ENCODE measurements at regions not wholly inside any gene's neighbourhood (a gene's known extent, or its start where the extent isn't known, plus 50 kb on each side); places are given as distances from the start of the nearest gene placed in this dataset.

- TF ChIP-seq POLR2AphosphoS5 (IDR thresholded peaks at IDR 0.05; ENCODE audit: insufficient read depth in 1 of 2, low read depth in 1 of 2) (no peak), CTCF (IDR thresholded peaks at IDR 0.05) (no peak), POLR2A (IDR thresholded peaks at IDR 0.05) (no peak)
- no peaks in the 10 kb centered on the region for H3K27me3 ChIP-seq
- no peak overlapping the region for H3K27ac ChIP-seq
- intact Hi-C loops (cut with DNase I), result no loop called here
- H3K9me3 ChIP-seq, result no peaks in the 10 kb centered on the region
- H3K4me3 ChIP-seq, result no peak overlapping the region
- no peak for DNase-seq (ENCODE audit: extremely low spot score in 2 of 2)
- no peaks in the 10 kb centered on the region for H3K36me3 ChIP-seq
- no peaks in the 10 kb centered on the region for H3K4me1 ChIP-seq
These were observed 1780.5 kb downstream of the LRRC4C start for GRCh38 chr11:39678996-39679395.

- H3K4me3 ChIP-seq, result no peak overlapping the region
- no peaks in the 10 kb centered on the region for H3K9me3 ChIP-seq
- intact Hi-C loops (cut with DNase I), result no loop called here
- H3K4me1 ChIP-seq, result no peaks in the 10 kb centered on the region
- H3K27ac ChIP-seq, result no peak overlapping the region
- TF ChIP-seq CTCF (IDR thresholded peaks at IDR 0.05) (no peak), POLR2A (IDR thresholded peaks at IDR 0.05) (no peak), POLR2AphosphoS5 (IDR thresholded peaks at IDR 0.05; ENCODE audit: insufficient read depth in 1 of 2, low read depth in 1 of 2) (no peak)
- H3K36me3 ChIP-seq, result no peaks in the 10 kb centered on the region
- no peaks in the 10 kb centered on the region for H3K27me3 ChIP-seq
- DNase-seq (ENCODE audit: extremely low spot score in 2 of 2), result no peak
These were observed 1784.3 kb downstream of the LRRC4C start for GRCh38 chr11:39675171-39675570.

- DNase-seq (ENCODE audit: extremely low spot score in 2 of 2), result no peak
- no peaks in the 10 kb centered on the region for H3K36me3 ChIP-seq
- intact Hi-C loops (cut with DNase I), result no loop called here
- H3K4me1 ChIP-seq, result no peaks in the 10 kb centered on the region
- no peak overlapping the region for H3K4me3 ChIP-seq
- TF ChIP-seq CTCF (IDR thresholded peaks at IDR 0.05) (no peak), POLR2AphosphoS5 (IDR thresholded peaks at IDR 0.05; ENCODE audit: insufficient read depth in 1 of 2, low read depth in 1 of 2) (no peak), POLR2A (IDR thresholded peaks at IDR 0.05) (no peak)
- H3K27me3 ChIP-seq, result no peaks in the 10 kb centered on the region
- no peak overlapping the region for H3K27ac ChIP-seq
- no peaks in the 10 kb centered on the region for H3K9me3 ChIP-seq
These were observed 1784.7 kb downstream of the LRRC4C start for GRCh38 chr11:39674761-39675160.

- no peak for DNase-seq (ENCODE audit: extremely low spot score in 2 of 2)
- H3K27me3 ChIP-seq, result no peaks in the 10 kb centered on the region
- H3K9me3 ChIP-seq, result no peaks in the 10 kb centered on the region
- TF ChIP-seq CTCF (IDR thresholded peaks at IDR 0.05) (no peak), POLR2A (IDR thresholded peaks at IDR 0.05) (no peak), POLR2AphosphoS5 (IDR thresholded peaks at IDR 0.05; ENCODE audit: insufficient read depth in 1 of 2, low read depth in 1 of 2) (no peak)
- H3K4me1 ChIP-seq, result no peaks in the 10 kb centered on the region
- intact Hi-C loops (cut with DNase I), result no loop called here
- H3K36me3 ChIP-seq, result no peaks in the 10 kb centered on the region
- H3K4me3 ChIP-seq, result no peak overlapping the region
- no peak overlapping the region for H3K27ac ChIP-seq
These were observed 1785.4 kb downstream of the LRRC4C start for GRCh38 chr11:39674024-39674423.

- Histone ChIP-seq H3K4me1 (no peaks in the 10 kb centered on the region), H3K9me3 (no peaks in the 10 kb centered on the region), H3K27ac (no peak overlapping the region), H3K27me3 (no peaks in the 10 kb centered on the region), H3K36me3 (no peaks in the 10 kb centered on the region), H3K4me3 (no peak overlapping the region)
- intact Hi-C loops (cut with DNase I), result no loop called here
- DNase-seq (ENCODE audit: extremely low spot score in 2 of 2), result no peak
- TF ChIP-seq POLR2A (IDR thresholded peaks at IDR 0.05), result no peak
- no peak for TF ChIP-seq POLR2AphosphoS5 (IDR thresholded peaks at IDR 0.05; ENCODE audit: insufficient read depth in 1 of 2, low read depth in 1 of 2)
- no peak for TF ChIP-seq CTCF (IDR thresholded peaks at IDR 0.05)
These were observed 1790.8 kb downstream of the LRRC4C start for GRCh38 chr11:39668640-39669039.
